ENCODE measurements at regions not wholly inside any gene's neighbourhood (a gene's known extent, or its start where the extent isn't known, plus 50 kb on each side); places are given as distances from the start of the nearest gene placed in this dataset.

- Histone ChIP-seq H3K9ac (replicated peaks; ENCODE audit: extremely low read depth, insufficient read depth, low read length) (no peak overlapping the region), H3K4me1 (ENCODE audit: control insufficient read depth, extremely low read depth, insufficient read depth, low read length) (no peaks in the 10 kb centered on the region), H4K20me1 (replicated peaks; ENCODE audit: control insufficient read depth, extremely low read depth, insufficient read depth, low read length) (no peaks in the 10 kb centered on the region), H3K36me3 (ENCODE audit: control insufficient read depth in 2 of 2, extremely low read depth in 1 of 2, insufficient read depth in 2 of 2, low read length in 2 of 2) (no peaks in the 10 kb centered on the region), H3K27me3 (ENCODE audit: control insufficient read depth in 2 of 2, insufficient read depth in 2 of 2, low read length in 2 of 2) (no peaks in the 10 kb centered on the region), H3K4me3 (replicated peaks in 1 of 3; ENCODE audit: insufficient read depth in 1 of 3, low read depth in 1 of 3, low read length in 3 of 3) (no peak overlapping the region), H3K9me1 (replicated peaks; ENCODE audit: control insufficient read depth, extremely low read depth, insufficient read depth, low read length) (no peaks in the 10 kb centered on the region), H3K9me3 (replicated peaks; ENCODE audit: control insufficient read depth, insufficient read depth, low read length) (no peaks in the 10 kb centered on the region), H2AFZ (ENCODE audit: low read depth, low read length) (no peak overlapping the region), H3K79me2 (ENCODE audit: control insufficient read depth, insufficient read depth, low read length) (no peaks in the 10 kb centered on the region), H3K4me2 (ENCODE audit: insufficient read depth, low read length) (no peak overlapping the region), H3K27ac (ENCODE audit: insufficient read depth, low read depth, low read length) (no peak overlapping the region)
- intact Hi-C loops (cut with micrococcal nuclease) = no loop called here
- BruUV-seq (replicated peaks) = no TSS peak
- ChIA-PET CTCF (no interaction called here), POLR2A (no interaction called here)
- DNase-seq (ENCODE audit: low read depth, low spot score) (no peak), FAIRE-seq (no peak)
- TF ChIP-seq CTCF (IDR thresholded peaks at IDR 0.05; ENCODE audit: extremely low read depth in 1 of 2, insufficient read depth in 1 of 2, low read depth in 1 of 2, low read length in 2 of 2) = no peak
- TF ChIP-seq POLR2AphosphoS5 (IDR thresholded peaks at IDR 0.05; ENCODE audit: insufficient read depth, low read depth, low read length) = no peak
- TF ChIP-seq EZH2 (IDR thresholded peaks at IDR 0.05; ENCODE audit: borderline replicate concordance, low read depth, low read length, severe bottlenecking) = no peak
- no peak for TF ChIP-seq POLR2A (IDR thresholded peaks at IDR 0.05; ENCODE audit: low read depth, low read length)
- no peak for TF ChIP-seq MYC (IDR thresholded peaks at IDR 0.05; ENCODE audit: low read depth, low read length)
- no peak for TF ChIP-seq GATA2 (IDR thresholded peaks at IDR 0.05; ENCODE audit: insufficient read depth, insufficient read length, low read depth, low read length)
- dilution Hi-C loops (cut with MboI; ENCODE audit: extremely low pct_ligation_motif_present, low sequenced_read_pairs) = no loop called here
These were observed 307.2 kb upstream of the MMADHC start for GRCh38 chr2:149894760-149895159.

GRCh38 chr2:149894226-149894625 lies 306.7 kb upstream of the MMADHC start:
- H2AFZ ChIP-seq (ENCODE audit: low read depth, low read length) = no peak overlapping the region
- H3K4me1 ChIP-seq (ENCODE audit: control insufficient read depth, extremely low read depth, insufficient read depth, low read length) = no peaks in the 10 kb centered on the region
- dilution Hi-C loops (cut with MboI; ENCODE audit: extremely low pct_ligation_motif_present, low sequenced_read_pairs) = no loop called here
- H3K79me2 ChIP-seq (ENCODE audit: control insufficient read depth, insufficient read depth, low read length) = no peaks in the 10 kb centered on the region
- H4K20me1 ChIP-seq (replicated peaks; ENCODE audit: control insufficient read depth, extremely low read depth, insufficient read depth, low read length) = no peaks in the 10 kb centered on the region
- no peak overlapping the region for H3K4me2 ChIP-seq (ENCODE audit: insufficient read depth, low read length)
- no peak overlapping the region for H3K4me3 ChIP-seq (replicated peaks in 1 of 3; ENCODE audit: insufficient read depth in 1 of 3, low read depth in 1 of 3, low read length in 3 of 3)
- no TSS peak for BruUV-seq (replicated peaks)
- no peak overlapping the region for H3K27ac ChIP-seq (ENCODE audit: insufficient read depth, low read depth, low read length)
- intact Hi-C loops (cut with micrococcal nuclease) = no loop called here
- TF ChIP-seq CTCF (IDR thresholded peaks at IDR 0.05; ENCODE audit: extremely low read depth in 1 of 2, insufficient read depth in 1 of 2, low read depth in 1 of 2, low read length in 2 of 2) (no peak), POLR2AphosphoS5 (IDR thresholded peaks at IDR 0.05; ENCODE audit: insufficient read depth, low read depth, low read length) (no peak), GATA2 (IDR thresholded peaks at IDR 0.05; ENCODE audit: insufficient read depth, insufficient read length, low read depth, low read length) (no peak), MAX (IDR thresholded peaks at IDR 0.05; ENCODE audit: insufficient read depth, insufficient read length) (no peak), MYC (IDR thresholded peaks at IDR 0.05; ENCODE audit: low read depth, low read length) (no peak), JUN (IDR thresholded peaks at IDR 0.05; ENCODE audit: borderline replicate concordance, insufficient read depth, insufficient read length, low read depth) (no peak), POLR2A (IDR thresholded peaks at IDR 0.05; ENCODE audit: low read depth, low read length) (no peak), EZH2 (IDR thresholded peaks at IDR 0.05; ENCODE audit: borderline replicate concordance, low read depth, low read length, severe bottlenecking) (no peak), FOS (IDR thresholded peaks at IDR 0.05; ENCODE audit: borderline replicate concordance, insufficient read depth, low read length) (no peak)
- no peaks in the 10 kb centered on the region for H3K9me1 ChIP-seq (replicated peaks; ENCODE audit: control insufficient read depth, extremely low read depth, insufficient read depth, low read length)
- H3K9me3 ChIP-seq (replicated peaks; ENCODE audit: control insufficient read depth, insufficient read depth, low read length) = no peaks in the 10 kb centered on the region
- H3K9ac ChIP-seq (replicated peaks; ENCODE audit: extremely low read depth, insufficient read depth, low read length) = no peak overlapping the region
- FAIRE-seq (no peak), DNase-seq (ENCODE audit: low read depth, low spot score) (no peak)
- POLR2A ChIA-PET = no interaction called here
- no peaks in the 10 kb centered on the region for H3K27me3 ChIP-seq (ENCODE audit: control insufficient read depth in 2 of 2, insufficient read depth in 2 of 2, low read length in 2 of 2)
- no peaks in the 10 kb centered on the region for H3K36me3 ChIP-seq (ENCODE audit: control insufficient read depth in 2 of 2, extremely low read depth in 1 of 2, insufficient read depth in 2 of 2, low read length in 2 of 2)
- CTCF ChIA-PET = interaction anchor here (1.0 kb wide), 1 partner anchor 14 kb away, joined by 3 read pairs; no protein-coding TSS in a partner anchor
